GM12873 (cell line): ENCODE measurements at regions not wholly inside any gene's neighbourhood (a gene's known extent, or its start where the extent isn't known, plus 50 kb on each side); places are given as distances from the start of the nearest gene placed in this dataset.

Experiments
- CTCF ChIP-seq: IDR thresholded peaks from 2 replicates; pipeline ENCODE4 v1.5.1; 2012; ENCODE audit warnings: low read depth, mild to moderate bottlenecking, moderate library complexity, low read length, control low read depth; ENCODE audit not compliant: insufficient read depth; ENCODE audit errors: missing control alignments

- TF ChIP-seq CTCF, result peak; percentile 12
These were observed 246.6 kb upstream of the AADAT start for GRCh38 chr4:170336238-170336775.

- TF ChIP-seq CTCF, result no peak
These were observed 235.8 kb upstream of the AADAT start for GRCh38 chr4:170325599-170325998.

GRCh38 chr4:170323623-170324022 lies 233.9 kb upstream of the AADAT start:
- no peak for TF ChIP-seq CTCF

GRCh38 chr4:170307182-170307581 lies 217.4 kb upstream of the AADAT start:
- TF ChIP-seq CTCF, result no peak

- TF ChIP-seq CTCF, result no peak
These were observed 216.5 kb upstream of the AADAT start for GRCh38 chr4:170306208-170306607.

- no peak for TF ChIP-seq CTCF
These were observed 215.9 kb upstream of the AADAT start for GRCh38 chr4:170305627-170306026.

- TF ChIP-seq CTCF, result no peak
These were observed 191.3 kb upstream of the AADAT start for GRCh38 chr4:170281027-170281426.

- TF ChIP-seq CTCF, result no peak
These were observed 188.7 kb upstream of the AADAT start for GRCh38 chr4:170278460-170278859.
